Stomach (tissue), 8 donors: ENCODE measurements at regions not wholly inside any gene's neighbourhood (a gene's known extent, or its start where the extent isn't known, plus 50 kb on each side); places are given as distances from the start of the nearest gene placed in this dataset.

Source experiments
- DNase-seq, 2 donors: peaks; one replicate each; pipeline versions ENCODE4 v3.0.0 to v3.0.0-alpha.2; 2013 to 2019
- H3K27ac ChIP-seq, 5 donors: fragments of 200-600 bp in 4 of 5; sonication (generic) in 4 of 5; one replicate each; pipeline ENCODE4 v1.5.1; 2013 to 2019; ENCODE audit warnings: mild to moderate bottlenecking in 1 of 5, moderate library complexity in 1 of 5
- H3K27me3 ChIP-seq, 3 donors: fragments of 200-600 bp; sonication (generic); one replicate each; pipeline ENCODE4 v1.5.1; 2017 to 2019; ENCODE audit warnings: mixed run types in 1 of 3
- H3K36me3 ChIP-seq, 4 donors: fragments of 200-600 bp; sonication (generic); 1 replicate in 3 of 4; 2 replicates in 1 of 4; pipeline ENCODE4 v1.5.1; 2016 to 2019
- H3K4me1 ChIP-seq, 4 donors: fragments of 200-600 bp; sonication (generic); one replicate each; pipeline ENCODE4 v1.5.1; 2016 to 2019
- H3K4me3 ChIP-seq, 4 donors: fragments of 200-600 bp; sonication (generic) in 3 of 4; one replicate each; pipeline ENCODE4 v1.5.1; 2016 to 2019; ENCODE audit warnings: mild to moderate bottlenecking in 1 of 4
- H3K9me3 ChIP-seq, 4 donors: fragments of 200-600 bp; sonication (generic); one replicate each; pipeline ENCODE4 v1.5.1; 2016 to 2019
- CTCF ChIP-seq, 7 experiments: fragments of 450-650 bp in 4 of 7; fragments of 200-600 bp in 3 of 7; sonication (generic) in 3 of 7; IDR thresholded peaks; one replicate each; pipeline ENCODE4 v1.5.1; 2016 to 2019; ENCODE audit warnings: antibody characterized with exemption in 7 of 7, control low read depth in 2 of 7, mild to moderate bottlenecking in 1 of 7
- EP300 ChIP-seq: sonication (generic); formaldehyde crosslinking; IDR thresholded peaks from one replicate; pipeline ENCODE4 v1.6.1; 2017; ENCODE audit warnings: antibody characterized with exemption
- POLR2A ChIP-seq, 4 donors: fragments of 450-650 bp; IDR thresholded peaks; one replicate each; pipeline ENCODE4 v1.6.1; 2016; ENCODE audit warnings: antibody characterized with exemption in 4 of 4, control low read depth in 2 of 4, mild to moderate bottlenecking in 1 of 4, moderate library complexity in 1 of 4
- POLR2AphosphoS5 ChIP-seq, 3 donors: sonication (generic); formaldehyde crosslinking; IDR thresholded peaks; one replicate each; pipeline ENCODE4 v1.6.1; 2016; ENCODE audit warnings: antibody characterized with exemption in 3 of 3
- WGBS, 5 donors: extraction: QIAGEN DNeasy Blood & Tissue Kit in 3 of 5; methylation state at CpG; one replicate each; pipeline versions ENCODE4 v1.1.5 to v1.1.7; 2013 to 2018; 5-methylcytosine and 5-hydroxymethylcytosine counted together
- intact Hi-C: fragments of 100-400 bp; cut with DNase I; formaldehyde crosslinking; loops from one replicate; pipeline ENCODE4 v1.15.1; 2023; ENCODE audit warnings: low total_unique reads
- donor health status: healthy with polysubstance abuse.
- donor health status: Bipolar disorder and iron deficiency.
- donor health status: healthy.

- H3K27me3 ChIP-seq = no peaks in the 10 kb centered on the region
- TF ChIP-seq CTCF (IDR thresholded peaks at IDR 0.05) = no peak
- TF ChIP-seq POLR2AphosphoS5 (IDR thresholded peaks at IDR 0.05) = no peak
- TF ChIP-seq EP300 = no peak
- no peak for TF ChIP-seq POLR2A (IDR thresholded peaks at IDR 0.05)
- intact Hi-C loops = no loop called here
These were observed 458.3 kb upstream of the USP24 start for GRCh38 chr1:55673416-55673815.

GRCh38 chr1:55670331-55671082, 455.3 kb upstream of the USP24 start:
- H3K27ac ChIP-seq = peak overlapping the region in 4 of 5 donors; percentile 37 to 61 (median 44)
- intact Hi-C loops = no loop called here
- WGBS, 5 donors = 53 to 64% (median 54%) methylated on average over 5 of the region's 5 CpGs
- TF ChIP-seq CTCF (IDR thresholded peaks at IDR 0.05) = no peak
- no peak overlapping the region for H3K4me3 ChIP-seq
- DNase-seq = peak in 1 of 2 donors; percentile 50
- no peaks in the 10 kb centered on the region for H3K9me3 ChIP-seq
- H3K27me3 ChIP-seq = no peaks in the 10 kb centered on the region
- no peaks in the 10 kb centered on the region for H3K36me3 ChIP-seq
- H3K4me1 ChIP-seq = no peaks in the 10 kb centered on the region

More at GRCh38 chr1:55673416-55673815, 458.3 kb upstream of the USP24 start:
- Histone ChIP-seq H3K27ac (no peak overlapping the region), H3K36me3 (no peaks in the 10 kb centered on the region), H3K9me3 (no peaks in the 10 kb centered on the region), H3K4me3 (no peak overlapping the region), H3K4me1 (no peaks in the 10 kb centered on the region)
- WGBS, 5 donors = 59 to 81% (median 68%) methylated on average over 1 of the region's 1 CpG
- no peak for DNase-seq

- no peak overlapping the region for H3K4me3 ChIP-seq
- peak in 1 of 2 donors; percentile 37 for DNase-seq
- H3K36me3 ChIP-seq = no peaks in the 10 kb centered on the region
- whole genome bisulfite sequencing, 5 donors = 38 to 45% (median 43%) methylated on average over 3 of the region's 3 CpGs
- no peaks in the 10 kb centered on the region for H3K27me3 ChIP-seq
- no peaks in the 10 kb centered on the region for H3K9me3 ChIP-seq
- peak overlapping the region in 2 of 5 donors; percentile 42 to 61 for H3K27ac ChIP-seq
- no peaks in the 10 kb centered on the region for H3K4me1 ChIP-seq
- intact Hi-C loops = no loop called here
- no peak for TF ChIP-seq EP300
- TF ChIP-seq POLR2AphosphoS5 (IDR thresholded peaks at IDR 0.05) = peak in 1 of 3 donors; percentile 33
- TF ChIP-seq CTCF (IDR thresholded peaks at IDR 0.05) = no peak
- no peak for TF ChIP-seq POLR2A (IDR thresholded peaks at IDR 0.05)
These were observed 454.1 kb upstream of the USP24 start for GRCh38 chr1:55669293-55669692.

GRCh38 chr1:55662875-55663274, 447.7 kb upstream of the USP24 start:
- TF ChIP-seq EP300 (no peak), CTCF (IDR thresholded peaks at IDR 0.05) (no peak), POLR2A (IDR thresholded peaks at IDR 0.05) (no peak), POLR2AphosphoS5 (IDR thresholded peaks at IDR 0.05) (no peak)
- Histone ChIP-seq H3K4me3 (no peak overlapping the region), H3K4me1 (no peaks in the 10 kb centered on the region), H3K27ac (no peak overlapping the region), H3K9me3 (peaks cover 0 to 4% (median 0%) of the 10 kb centered on the region in 4 donors), H3K27me3 (no peaks in the 10 kb centered on the region), H3K36me3 (no peaks in the 10 kb centered on the region)
- intact Hi-C loops = no loop called here
- 81 to 94% (median 90%) methylated on average over 3 of the region's 3 CpGs for WGBS, 5 donors
- DNase-seq = no peak
